HG02870 (cell line): ENCODE measurements at regions not wholly inside any gene's neighbourhood (a gene's known extent, or its start where the extent isn't known, plus 50 kb on each side); places are given as distances from the start of the nearest gene placed in this dataset.
"Not testable (repeated sequence)": the region's sequence is repeated elsewhere in the genome, so short reads cannot be mapped to it uniquely, and the experiment has no call there.

Experiments
- ATAC-seq: cut with Tn5 transposase; IDR thresholded peaks from one replicate; pipeline ENCODE4 v1.9.1; 2021; ENCODE audit warnings: mild to moderate bottlenecking, moderate library complexity; ENCODE audit not compliant: unreplicated experiment

DNA sequence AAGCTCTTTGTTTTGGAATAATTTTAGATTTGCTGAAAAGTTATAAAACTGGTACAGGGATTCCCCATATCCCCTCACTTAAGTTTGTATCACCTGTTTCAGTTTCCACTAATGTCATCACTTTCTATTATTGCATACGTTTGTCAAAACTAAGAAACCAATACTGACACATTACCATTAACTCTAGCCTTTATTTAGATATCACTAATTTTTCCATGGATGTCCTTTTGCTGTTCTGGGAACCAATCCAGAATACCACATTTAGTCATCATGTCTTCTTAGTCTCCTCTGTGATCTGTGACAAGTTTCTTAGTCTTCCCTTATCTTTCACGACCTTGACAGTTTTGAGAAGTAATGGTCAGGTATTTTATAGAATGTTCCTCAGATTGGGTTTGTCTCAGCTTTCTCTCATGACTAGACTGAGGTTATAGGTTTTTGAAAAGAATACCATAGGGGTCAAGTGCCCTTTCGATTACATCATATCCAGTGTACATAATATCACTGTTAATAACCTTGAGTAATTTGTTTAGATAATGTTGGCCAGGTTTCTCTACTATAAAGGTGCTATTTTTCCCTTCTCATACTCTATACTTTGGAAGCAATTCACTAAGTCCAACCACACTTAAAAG, 51.9 kb upstream of the NMUR2 start:
- no peak for ATAC-seq

DNA sequence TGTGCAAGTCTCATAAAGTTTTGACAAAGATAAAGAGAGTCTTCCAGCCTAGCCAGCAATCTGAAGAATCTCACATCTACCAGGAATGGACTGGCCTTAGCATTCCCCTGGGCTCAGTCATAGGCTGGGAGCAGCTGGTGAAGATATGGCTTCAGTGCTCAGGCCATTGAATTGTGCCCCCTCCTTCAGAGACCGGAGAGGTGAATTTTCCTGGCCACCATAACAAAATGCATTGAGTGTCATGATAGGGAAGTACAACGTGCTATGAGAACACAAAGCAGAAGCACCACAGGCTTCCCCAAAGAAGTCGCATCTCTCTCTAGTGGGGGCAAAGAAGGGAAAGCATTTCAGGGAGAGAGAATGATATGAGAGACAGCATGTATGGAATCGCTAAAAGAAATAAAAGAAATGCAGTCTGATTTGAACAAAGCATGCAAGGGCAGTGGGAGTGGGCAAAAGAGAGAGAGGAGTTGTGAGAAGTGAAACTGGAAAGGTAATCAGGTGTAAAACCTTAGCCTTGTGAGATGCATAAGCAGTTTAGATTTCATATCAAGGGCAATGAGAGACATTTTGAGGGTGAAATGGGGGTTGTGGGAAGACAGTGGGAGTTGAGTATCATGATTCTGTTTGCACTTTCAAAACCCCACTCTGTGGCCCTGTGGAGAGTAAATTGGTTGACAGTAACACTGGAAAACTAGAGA, 57.1 kb upstream of the NMUR2 start:
- peak; percentile 94 for ATAC-seq

DNA sequence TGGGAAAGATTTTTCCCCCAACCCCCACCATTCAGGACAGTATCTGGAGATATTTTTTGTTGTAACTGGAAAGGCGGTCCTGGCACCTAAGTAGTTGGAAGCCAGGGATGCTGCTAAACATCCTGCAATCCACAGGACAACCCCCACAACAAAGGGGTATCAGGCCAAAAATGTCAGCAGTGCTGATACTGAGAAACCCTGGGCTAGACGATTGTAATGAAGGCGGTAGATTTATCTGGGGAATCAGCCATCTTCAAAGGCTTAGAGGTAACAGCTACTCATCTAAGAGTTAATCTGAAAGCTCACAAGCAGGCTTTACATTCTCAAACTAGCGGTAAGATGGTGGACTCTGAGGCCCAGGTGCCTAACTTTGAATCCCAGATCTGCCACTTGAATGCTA, 59.0 kb upstream of the NMUR2 start:
- ATAC-seq: no peak

- no peak for ATAC-seq
Measured at GRCh38 chr5:152465140-152465539, 60.1 kb upstream of the NMUR2 start.

DNA sequence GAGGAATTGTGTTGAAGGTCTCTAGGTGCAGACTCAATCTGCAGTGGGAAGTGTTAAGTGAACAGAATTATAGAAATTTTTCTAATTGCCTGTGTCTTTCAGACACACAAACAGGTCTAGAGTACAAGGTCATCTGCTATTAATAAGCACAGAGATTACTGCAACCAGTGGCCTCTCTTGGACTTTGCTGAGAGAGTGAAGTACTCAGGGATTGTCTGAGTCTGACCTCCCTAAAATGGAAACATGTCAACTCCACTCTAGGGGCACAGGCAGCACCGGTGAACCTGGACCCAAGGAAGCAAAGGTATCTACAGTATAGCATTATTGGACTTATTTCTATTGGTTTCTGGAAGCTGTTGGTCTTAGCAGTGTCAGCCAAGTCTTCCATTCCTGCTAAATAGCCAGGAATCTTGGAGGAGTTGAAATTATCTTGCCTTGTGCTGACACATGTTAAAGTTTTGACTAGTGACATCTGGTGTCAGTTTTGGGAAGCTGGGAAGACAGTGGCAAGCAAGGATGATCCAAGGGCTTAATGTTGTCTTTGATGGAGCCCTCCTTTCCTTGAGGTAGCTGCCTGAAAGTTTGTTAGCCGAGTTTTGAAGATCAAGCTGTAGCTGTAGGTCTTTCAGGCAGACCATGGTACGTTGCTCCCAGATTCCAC, 61.1 kb upstream of the NMUR2 start:
- ATAC-seq: no peak

- ATAC-seq: no peak
Measured at GRCh38 chr5:152470167-152470566, 65.1 kb upstream of the NMUR2 start.

DNA sequence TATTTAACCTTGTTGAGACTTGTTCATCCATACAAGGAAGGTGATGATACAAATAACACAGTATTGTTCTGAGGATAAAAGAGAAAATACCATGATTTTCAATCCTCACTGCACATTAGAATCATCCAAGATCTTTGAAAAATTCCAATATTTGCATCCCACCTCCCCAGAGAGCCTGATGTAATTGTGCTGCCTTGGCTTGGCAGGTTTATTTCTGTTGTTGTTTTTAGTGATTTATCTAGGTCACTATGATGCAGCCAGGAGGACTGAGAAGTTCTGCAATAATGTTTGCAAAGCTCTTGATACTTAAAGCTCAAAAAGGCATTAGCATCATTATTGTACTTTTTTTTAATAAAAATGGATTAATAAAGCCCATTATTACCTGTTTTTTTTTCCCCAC, 67.0 kb upstream of the NMUR2 start:
- no peak for ATAC-seq

GRCh38 chr5:152474961-152475360, 69.9 kb upstream of the NMUR2 start:
- no peak for ATAC-seq

DNA sequence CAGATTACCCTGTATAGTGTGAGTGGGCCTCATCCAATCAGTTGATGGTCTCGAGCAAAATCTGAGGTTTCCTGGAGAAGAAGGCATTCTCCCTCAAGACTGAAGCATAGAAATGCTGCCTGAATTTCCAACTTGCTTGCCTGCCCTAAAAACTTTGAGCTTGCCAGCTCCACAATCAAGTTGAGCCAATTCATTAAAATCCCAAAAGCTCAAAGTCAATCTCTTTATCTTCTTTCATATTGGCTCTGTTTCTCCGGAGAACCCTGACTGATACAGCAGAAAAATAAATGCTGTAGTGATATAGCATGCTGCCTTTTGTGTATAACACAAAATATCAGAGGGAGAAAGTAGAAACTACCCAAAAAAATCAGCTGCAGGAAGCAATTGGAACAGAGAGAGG, 72.5 kb upstream of the NMUR2 start:
- no peak for ATAC-seq

DNA sequence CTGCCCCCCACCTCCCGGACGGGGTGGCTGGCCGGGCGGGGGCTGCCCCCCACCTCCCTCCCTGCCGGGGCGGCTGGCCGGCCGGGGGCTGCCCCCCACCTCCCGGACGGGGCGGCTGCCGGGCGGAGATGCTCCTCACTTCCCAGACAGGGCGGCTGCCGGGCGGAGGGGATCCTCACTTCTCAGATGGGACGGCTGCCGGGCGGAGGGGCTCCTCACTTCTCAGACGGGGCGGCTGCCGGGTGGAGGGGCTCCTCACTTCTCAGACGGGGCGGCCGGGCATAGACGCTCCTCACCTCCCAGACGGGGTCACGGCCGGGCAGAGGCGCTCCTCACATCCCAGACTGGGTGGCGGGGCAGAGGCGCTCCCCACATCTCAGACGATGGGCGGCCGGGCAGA, 74.8 kb upstream of the NMUR2 start:
- ATAC-seq: not testable (repeated sequence)

DNA sequence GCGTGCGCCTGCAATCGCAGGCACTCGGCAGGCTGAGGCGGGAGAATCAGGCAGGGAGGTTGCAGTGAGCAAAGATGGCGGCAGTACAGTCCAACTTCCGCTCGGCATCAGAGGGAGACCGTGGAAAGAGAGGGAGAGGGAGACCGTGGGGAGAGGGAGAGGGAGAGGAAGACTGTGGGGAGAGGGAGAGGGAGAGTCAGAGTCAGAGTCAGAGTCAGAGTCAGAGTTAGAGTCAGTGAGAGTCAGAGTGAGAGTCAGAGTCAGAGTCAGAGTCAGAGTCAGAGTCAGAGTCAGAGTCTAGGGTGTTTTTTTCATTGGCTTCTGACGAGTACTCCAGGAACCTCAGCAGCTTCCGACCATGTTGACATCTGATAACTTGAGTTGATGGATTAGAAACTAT, 75.6 kb upstream of the NMUR2 start:
- peak; percentile 94 for ATAC-seq

GRCh38 chr5:152487130-152487529, 82.1 kb upstream of the NMUR2 start:
- ATAC-seq: no peak

- no peak for ATAC-seq
Measured at GRCh38 chr5:152488869-152489268, 83.8 kb upstream of the NMUR2 start.

GRCh38 chr5:152499814-152500535, 94.9 kb upstream of the NMUR2 start:
- ATAC-seq: no peak

DNA sequence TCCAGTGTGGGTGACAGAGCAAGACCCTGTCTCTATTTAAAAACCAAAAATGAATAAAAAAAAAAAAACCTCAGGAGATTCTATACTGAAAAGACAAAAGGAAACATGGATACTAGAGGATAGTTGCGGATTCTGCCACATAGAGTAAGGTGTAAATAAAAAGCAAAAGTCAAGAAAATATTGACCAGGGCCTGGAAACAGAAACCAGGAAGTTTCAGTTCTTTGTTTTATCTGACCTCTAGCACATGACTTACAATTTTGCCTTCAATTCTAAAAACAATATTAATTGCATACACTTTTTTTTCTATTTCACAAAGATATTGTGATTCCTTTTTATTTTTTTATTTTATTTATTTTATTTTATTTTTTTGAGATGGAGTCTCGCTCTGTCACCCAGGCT, 96.2 kb upstream of the NMUR2 start:
- no peak for ATAC-seq

DNA sequence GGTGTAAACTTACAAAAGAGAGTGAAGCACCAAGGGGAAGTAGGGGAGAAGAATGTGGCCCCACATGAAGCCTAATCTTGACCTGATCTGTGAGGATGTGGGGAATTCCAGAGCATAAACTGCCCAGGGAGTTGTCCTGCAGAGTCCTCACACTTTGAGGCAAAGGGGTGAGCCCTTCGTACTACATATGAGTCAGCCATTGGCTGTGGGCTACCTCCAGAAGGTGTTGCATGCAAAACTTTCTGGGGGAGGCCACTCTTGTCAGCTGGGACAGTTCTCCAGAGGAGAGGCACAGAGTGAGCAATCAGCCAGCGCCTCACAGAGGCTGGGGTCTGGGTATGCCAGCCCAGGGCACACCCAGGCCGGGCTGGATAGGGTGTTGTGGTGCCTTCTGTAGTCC, 98.1 kb upstream of the NMUR2 start:
- ATAC-seq: no peak

- ATAC-seq: peak; percentile 89
Measured at GRCh38 chr5:152505442-152506042, 100.5 kb upstream of the NMUR2 start.

DNA sequence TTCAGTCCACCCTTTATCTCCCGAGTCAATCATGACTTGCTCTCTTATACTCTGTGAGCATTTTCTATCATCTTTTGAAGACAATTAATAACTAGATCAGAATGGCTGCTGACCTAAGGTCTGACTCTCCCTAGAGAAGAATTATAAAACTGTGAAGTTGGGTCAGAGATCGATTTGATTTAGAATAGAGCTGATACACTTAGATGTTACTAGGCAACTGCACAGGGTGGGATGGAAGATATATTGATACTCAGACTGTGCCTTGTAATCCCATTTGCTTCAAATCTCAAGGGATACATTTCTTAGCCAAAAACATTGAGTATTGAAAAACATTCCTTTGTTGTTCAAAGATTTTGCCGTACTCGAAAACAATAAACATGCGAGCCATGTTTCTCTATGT, 106.0 kb upstream of the NMUR2 start:
- no peak for ATAC-seq

DNA sequence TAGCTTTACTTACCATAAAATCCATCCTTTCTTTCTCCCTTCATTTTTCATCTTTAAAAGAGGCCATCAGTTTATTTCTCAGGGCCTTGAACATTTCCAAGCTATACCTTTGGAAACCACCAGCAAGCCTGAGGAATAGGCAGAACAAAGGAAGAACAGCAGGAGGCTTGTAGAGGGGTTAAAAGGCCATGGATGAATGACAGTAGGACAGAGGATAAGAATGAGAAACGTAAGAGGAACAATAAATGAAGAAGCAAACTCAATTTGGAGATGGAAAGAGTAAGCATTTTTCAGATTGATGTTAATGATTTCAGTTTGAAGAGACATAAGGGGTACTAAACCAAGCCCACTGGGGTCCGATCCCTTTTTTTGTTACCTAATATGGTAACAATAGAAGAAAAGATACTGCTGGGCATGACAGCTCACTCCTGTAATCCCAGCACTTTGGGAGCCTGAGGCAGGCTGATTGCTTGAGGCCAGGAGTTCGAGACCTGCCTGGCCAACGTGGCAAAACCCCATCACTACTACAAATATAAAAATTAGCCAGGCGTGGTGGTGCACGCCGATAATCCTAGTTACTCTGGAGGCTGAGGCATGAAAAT, 106.6 kb upstream of the NMUR2 start:
- ATAC-seq: no peak

DNA sequence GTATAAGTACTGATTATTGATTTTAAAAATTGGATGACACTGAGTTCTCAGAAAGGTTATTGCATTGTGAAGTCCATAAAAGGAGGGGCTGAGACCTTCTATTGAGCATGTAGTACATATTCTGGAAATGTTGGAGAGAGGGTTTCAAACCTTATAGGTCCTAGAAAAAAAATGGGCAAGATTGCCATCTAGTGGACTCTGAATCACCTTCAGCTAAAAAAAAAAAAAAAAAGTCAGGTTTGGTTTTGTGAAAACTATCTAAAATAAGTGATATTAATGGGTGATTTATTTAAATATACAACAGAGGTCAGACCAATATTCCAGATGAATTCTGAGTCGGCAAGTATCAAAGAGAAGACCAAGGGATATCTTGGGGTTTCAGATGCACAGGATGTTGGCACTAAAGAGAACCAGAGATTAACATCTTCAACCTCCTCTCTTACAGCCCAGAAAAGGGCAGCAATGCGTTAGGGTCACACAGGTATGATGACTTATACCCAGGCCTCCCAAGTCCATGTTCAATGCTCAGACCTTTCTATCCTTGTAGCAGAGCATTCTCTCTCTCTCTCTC, 109.8 kb upstream of the NMUR2 start:
- no peak for ATAC-seq

DNA sequence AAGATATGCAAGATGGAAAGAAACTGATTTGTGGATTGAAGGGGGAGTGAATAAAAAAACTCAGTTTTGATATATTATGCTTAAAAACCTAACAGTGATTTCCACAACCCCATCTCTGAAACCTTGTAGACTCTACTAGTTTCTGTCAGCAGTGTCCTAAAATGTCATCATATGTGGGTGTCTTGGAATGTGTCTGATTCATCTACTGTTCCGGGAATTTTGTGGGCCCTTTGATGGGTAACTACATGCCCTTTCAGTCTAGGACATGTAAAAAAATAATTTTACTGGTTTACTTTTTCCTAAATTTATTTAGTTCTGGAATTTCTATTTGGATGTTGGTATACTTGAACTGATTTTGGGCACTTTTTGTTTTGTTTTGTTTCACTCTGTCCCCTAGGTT, 118.9 kb upstream of the NMUR2 start:
- ATAC-seq: no peak
